Activated T-helper 1 cell treated with anti-CD3 and anti-CD28 coated beads, Interleukin-12 subunit alpha, Interleukin-12 subunit beta, Interleukin-2, Interleukin-4 antibody, amounts not matched to agents 30 ng/mL and 10 ng/mL and 1 ng/mL, durations not matched to agents 14 hours and 24 hours and 36 hours (primary cell): ENCODE measurements at regions not wholly inside any gene's neighbourhood (a gene's known extent, or its start where the extent isn't known, plus 50 kb on each side); places are given as distances from the start of the nearest gene placed in this dataset.

Experiments
- DNase-seq: peaks from one replicate; pipeline ENCODE4 v3.0.0; 2021; ENCODE audit warnings: low spot score
- H3K27ac Mint-ChIP-seq: one replicate; pipeline ENCODE4 v1.8.0; 2021; ENCODE audit warnings: mild to moderate bottlenecking, mixed read lengths
- H3K27me3 Mint-ChIP-seq: one replicate; pipeline ENCODE4 v1.8.0; 2022; ENCODE audit warnings: mild to moderate bottlenecking, moderate library complexity, mixed read lengths; ENCODE audit not compliant: insufficient read depth
- H3K36me3 Mint-ChIP-seq: one replicate; pipeline ENCODE4 v1.8.0; 2021; ENCODE audit warnings: low read depth, mixed read lengths
- H3K4me1 Mint-ChIP-seq: one replicate; pipeline ENCODE4 v1.8.0; 2021; ENCODE audit warnings: low read depth, mixed read lengths
- H3K4me3 Mint-ChIP-seq: one replicate; pipeline ENCODE4 v1.8.0; 2021; ENCODE audit warnings: mild to moderate bottlenecking, moderate library complexity, mixed read lengths
- H3K9me3 Mint-ChIP-seq: one replicate; pipeline ENCODE4 v1.8.0; 2021; ENCODE audit warnings: mixed read lengths
- intact Hi-C: fragments of 100-400 bp; cut with micrococcal nuclease; formaldehyde crosslinking; loops from one replicate; pipeline ENCODE4 v1.15.1; 2024

DNA sequence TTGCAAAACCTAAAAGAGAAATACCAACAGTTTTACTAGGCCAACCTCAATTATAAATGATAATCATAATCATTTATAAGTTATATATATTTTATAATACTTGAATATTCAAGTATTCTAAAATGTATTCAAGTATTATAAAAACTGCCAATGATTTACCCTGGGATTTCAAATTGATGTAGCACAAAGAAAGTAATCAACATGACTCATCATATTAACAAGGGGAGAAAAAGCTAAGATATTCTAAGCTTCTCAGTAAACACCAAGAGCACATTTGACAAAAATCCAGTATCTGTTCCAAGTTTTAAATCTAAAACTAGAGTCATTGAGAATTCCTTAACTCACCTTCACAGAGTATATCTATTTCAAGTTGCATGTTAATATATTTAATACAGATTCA lies 56.1 kb downstream of the CAPZA3 start:
- no peaks in the 10 kb centered on the region for H3K9me3 Mint-ChIP-seq
- intact Hi-C loops: no loop called here
- no peaks in the 10 kb centered on the region for H3K27me3 Mint-ChIP-seq
- H3K4me1 Mint-ChIP-seq: no peaks in the 10 kb centered on the region
- H3K36me3 Mint-ChIP-seq: no peaks in the 10 kb centered on the region
- no peak for DNase-seq
- no peak overlapping the region for H3K27ac Mint-ChIP-seq
- no peak overlapping the region for H3K4me3 Mint-ChIP-seq

DNA sequence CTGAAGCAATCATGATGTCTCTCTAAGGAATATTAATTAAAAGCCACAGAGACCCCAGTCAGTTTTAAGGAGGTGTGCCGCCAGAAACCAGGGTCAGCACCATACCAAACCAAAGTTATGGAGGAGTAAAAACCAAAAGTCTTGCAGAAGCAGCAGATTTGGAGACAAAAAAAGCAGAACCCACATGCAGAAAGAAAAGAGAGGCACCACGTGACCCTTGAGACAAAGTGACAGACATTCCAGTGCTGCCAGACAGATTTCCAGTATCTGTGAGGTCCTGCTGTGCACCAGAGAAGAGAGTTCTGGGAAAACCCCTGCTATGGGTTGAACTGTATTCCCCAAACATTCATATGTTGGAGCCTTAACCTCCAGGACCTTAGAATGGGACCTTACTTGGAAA lies 59.7 kb downstream of the CAPZA3 start:
- H3K9me3 Mint-ChIP-seq: no peaks in the 10 kb centered on the region
- no peak for DNase-seq
- no peak overlapping the region for H3K27ac Mint-ChIP-seq
- no peak overlapping the region for H3K4me3 Mint-ChIP-seq
- H3K36me3 Mint-ChIP-seq: no peaks in the 10 kb centered on the region
- intact Hi-C loops: no loop called here
- H3K27me3 Mint-ChIP-seq: no peaks in the 10 kb centered on the region
- H3K4me1 Mint-ChIP-seq: no peaks in the 10 kb centered on the region

DNA sequence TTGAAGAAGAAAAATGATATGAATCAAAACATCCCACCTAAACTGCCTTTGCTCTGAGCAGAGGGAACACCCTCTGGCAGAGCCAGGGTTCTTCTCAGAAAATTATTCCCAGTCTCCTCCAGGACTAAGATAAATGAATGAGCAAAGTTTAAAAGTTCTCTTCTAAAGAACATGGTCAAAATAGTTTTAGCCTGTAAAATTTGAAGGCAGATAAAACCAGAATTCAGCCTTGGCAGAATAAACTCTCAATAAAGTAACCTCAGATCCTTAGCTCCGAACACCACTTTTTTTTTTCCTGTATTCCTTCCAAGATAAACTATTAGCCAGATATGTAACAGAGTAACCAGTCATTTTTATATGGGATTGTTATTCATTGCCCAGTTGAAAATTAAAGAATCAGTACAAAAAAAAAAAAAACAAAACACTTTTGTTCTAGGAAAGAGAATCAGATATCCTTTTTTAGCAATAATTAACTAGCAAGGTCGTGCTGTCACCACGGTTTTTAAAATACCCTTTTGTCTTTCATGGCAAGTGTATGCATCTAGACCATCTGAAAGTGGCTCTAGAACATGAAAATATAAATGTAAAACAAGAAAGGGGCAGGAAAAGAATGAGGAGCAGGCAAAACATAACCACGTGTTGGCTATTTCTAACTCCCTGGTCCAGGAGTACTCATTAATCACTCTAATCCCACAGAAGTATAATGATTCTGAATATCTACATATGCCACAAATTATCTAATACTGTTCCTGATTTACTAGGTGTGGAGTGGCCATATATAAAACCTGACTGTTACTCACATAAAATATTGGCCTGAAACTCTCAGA lies 60.8 kb downstream of the CAPZA3 start:
- no peaks in the 10 kb centered on the region for H3K9me3 Mint-ChIP-seq
- no peaks in the 10 kb centered on the region for H3K36me3 Mint-ChIP-seq
- no peak overlapping the region for H3K27ac Mint-ChIP-seq
- H3K4me1 Mint-ChIP-seq: no peaks in the 10 kb centered on the region
- DNase-seq: no peak
- H3K27me3 Mint-ChIP-seq: no peaks in the 10 kb centered on the region
- H3K4me3 Mint-ChIP-seq: no peak overlapping the region
- intact Hi-C loops: no loop called here

DNA sequence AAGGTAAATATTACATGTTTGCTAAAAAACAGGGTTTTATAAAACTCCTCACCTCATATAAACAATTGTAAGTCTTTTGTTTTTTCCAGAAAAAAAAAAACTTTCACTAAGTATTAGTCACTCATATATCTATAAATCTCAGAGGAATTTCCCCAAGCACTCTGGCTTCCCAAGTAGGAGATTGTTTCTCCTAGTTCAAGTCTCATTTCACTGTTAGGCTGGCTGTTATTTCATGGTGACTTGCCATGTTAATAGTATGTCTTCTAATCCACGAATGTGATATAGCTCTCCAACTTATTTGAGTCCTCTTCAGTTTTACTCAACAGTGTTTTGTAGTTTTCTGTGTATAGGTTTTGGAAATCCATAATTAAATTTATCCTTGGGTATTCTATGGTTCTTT lies 61.6 kb downstream of the CAPZA3 start:
- Mint-ChIP-seq H3K27ac (no peak overlapping the region), H3K4me3 (no peak overlapping the region), H3K27me3 (no peaks in the 10 kb centered on the region), H3K36me3 (no peaks in the 10 kb centered on the region), H3K4me1 (no peaks in the 10 kb centered on the region), H3K9me3 (no peaks in the 10 kb centered on the region)
- DNase-seq: no peak
- intact Hi-C loops: no loop called here

DNA sequence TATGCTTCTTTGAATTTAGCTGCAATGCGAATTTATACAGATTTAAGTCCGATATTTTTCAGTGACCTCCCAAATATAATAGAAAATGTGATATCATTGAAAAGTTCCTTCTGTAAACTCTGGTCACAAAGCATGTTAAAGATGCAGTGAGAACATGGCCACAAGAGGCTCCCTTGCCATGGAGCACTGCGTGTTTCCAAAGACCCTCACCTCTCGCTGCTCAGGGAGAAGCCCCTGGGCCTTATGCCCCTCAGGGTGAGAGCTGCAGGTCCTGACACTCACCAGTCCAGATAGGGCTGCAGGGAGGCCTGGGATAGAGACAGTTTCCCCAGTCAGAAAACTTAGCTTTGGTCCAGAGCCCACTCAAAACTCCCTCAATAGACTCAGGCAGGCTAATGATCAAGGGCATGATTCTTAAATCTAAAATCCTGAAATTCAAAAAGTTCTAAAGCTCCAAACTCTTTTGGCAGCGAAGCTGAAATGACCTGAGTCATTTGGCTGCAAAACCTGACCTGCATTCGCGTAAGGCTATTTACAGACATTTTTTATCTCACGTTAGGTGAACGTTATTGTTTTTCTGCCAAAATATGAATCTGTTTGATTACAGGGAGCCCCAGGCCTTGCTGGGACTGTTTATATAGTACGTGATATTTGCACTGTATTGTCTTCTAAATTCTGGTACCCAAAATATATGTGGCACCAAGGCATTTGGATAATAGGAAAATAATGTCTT lies 67.8 kb downstream of the CAPZA3 start:
- no peak overlapping the region for H3K4me3 Mint-ChIP-seq
- H3K27ac Mint-ChIP-seq: no peak overlapping the region
- H3K4me1 Mint-ChIP-seq: no peaks in the 10 kb centered on the region
- no peak for DNase-seq
- no peaks in the 10 kb centered on the region for H3K27me3 Mint-ChIP-seq
- H3K9me3 Mint-ChIP-seq: peaks cover 6% of the 10 kb centered on the region
- intact Hi-C loops: no loop called here
- H3K36me3 Mint-ChIP-seq: no peaks in the 10 kb centered on the region

DNA sequence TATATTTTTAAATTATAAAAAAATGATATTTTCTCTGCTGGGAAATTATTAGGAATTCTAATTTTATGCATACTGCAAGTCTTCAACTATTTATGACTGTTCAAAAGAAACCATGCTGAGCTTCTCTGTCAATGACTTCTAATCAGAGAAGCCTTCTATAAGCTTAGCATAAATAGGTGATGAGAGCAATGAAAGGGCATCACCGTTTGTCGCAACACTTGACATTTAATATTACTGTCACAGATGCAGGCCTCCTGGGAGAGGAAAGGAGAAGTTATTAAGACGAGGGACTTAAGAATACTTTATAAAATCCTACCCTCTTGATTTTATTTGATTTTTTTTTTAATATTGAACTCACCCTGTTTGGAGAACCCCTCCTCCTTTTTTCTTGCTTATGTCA lies 69.8 kb downstream of the CAPZA3 start:
- H3K27ac Mint-ChIP-seq: no peak overlapping the region
- intact Hi-C loops: no loop called here
- no peaks in the 10 kb centered on the region for H3K27me3 Mint-ChIP-seq
- H3K36me3 Mint-ChIP-seq: no peaks in the 10 kb centered on the region
- no peak for DNase-seq
- no peaks in the 10 kb centered on the region for H3K4me1 Mint-ChIP-seq
- H3K9me3 Mint-ChIP-seq: peaks cover 6% of the 10 kb centered on the region
- no peak overlapping the region for H3K4me3 Mint-ChIP-seq

DNA sequence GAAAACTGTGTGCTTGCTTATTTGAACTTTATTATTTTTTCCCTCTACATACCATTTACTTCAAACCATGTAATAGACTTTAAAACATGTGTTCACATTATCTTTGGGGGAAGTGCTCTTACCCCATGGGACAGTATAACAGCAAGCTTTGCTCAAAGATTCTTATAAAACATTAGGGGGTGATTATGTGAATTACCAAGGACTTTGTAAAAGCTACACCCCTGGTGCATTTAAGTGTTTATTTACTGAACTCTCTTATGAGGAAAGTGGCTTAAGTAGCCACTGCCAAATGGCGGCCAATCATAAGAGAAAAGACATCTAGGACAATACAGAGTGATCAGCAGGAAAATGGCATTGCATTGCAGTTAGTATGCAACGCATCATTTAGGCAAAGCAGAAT lies 70.3 kb downstream of the CAPZA3 start:
- H3K27ac Mint-ChIP-seq: no peak overlapping the region
- intact Hi-C loops: no loop called here

DNA sequence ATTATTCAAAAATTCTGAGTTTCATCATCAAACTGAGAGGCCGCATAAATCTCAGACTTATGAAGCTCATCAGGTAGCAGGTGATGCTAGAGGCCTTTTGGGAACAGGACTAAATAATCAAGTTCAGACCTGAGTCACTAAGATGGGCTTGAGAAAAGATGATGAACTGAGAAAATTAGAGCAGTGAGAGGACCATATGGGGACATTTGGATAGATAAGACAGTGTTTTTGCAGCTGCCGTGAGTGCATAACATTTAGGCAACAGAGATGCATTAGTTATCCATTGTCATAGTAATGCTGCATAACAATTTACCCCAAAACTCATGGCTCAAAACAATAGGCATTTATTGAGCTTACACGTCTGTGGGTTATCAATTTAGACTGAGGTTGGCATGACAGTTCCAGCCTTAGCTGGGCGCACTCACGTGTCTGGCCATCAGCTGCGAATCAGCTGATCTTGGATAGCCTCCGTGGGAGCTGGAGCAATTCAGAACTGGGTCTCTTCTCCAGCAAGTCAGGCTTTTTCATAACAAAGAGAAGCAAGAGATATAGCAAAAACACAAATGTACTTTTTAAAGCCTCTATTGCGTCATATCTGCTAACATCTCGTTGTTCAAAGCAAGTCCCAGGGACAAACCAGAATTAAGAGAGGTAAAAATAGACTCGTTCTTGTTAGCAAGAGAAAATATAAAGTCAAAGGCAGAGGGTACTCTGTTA lies 72.8 kb downstream of the CAPZA3 start:
- H3K27ac Mint-ChIP-seq: no peak overlapping the region
- H3K4me3 Mint-ChIP-seq: no peak overlapping the region
- H3K27me3 Mint-ChIP-seq: no peaks in the 10 kb centered on the region
- DNase-seq: no peak
- no peaks in the 10 kb centered on the region for H3K4me1 Mint-ChIP-seq
- intact Hi-C loops: no loop called here
- H3K9me3 Mint-ChIP-seq: peaks cover 6% of the 10 kb centered on the region
- H3K36me3 Mint-ChIP-seq: no peaks in the 10 kb centered on the region

More for the DNA sequence above, 70.3 kb downstream of the CAPZA3 start:
- Mint-ChIP-seq H3K9me3 (peaks cover 6% of the 10 kb centered on the region), H3K27me3 (no peaks in the 10 kb centered on the region), H3K4me1 (no peaks in the 10 kb centered on the region), H3K4me3 (no peak overlapping the region), H3K36me3 (no peaks in the 10 kb centered on the region)
- DNase-seq: no peak

DNA sequence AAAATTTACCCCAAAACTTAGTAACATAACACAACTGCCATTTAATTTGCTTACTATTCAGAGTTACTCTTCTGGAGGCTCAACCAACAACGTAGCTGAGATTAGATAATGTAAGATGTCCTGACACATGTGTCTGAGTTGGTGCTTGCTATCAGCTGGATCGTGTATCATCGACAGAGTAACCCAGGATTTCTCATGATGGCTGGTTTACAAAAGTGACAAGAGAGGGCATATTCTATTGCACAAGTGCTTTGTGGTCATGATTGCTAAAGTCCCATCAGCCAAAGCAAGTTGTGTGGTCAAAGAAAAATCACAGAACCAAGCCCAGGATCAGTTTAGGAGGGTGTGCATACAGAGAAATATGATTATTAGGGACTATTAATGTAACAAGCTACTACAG lies 73.4 kb downstream of the CAPZA3 start:
- DNase-seq: no peak
- no peaks in the 10 kb centered on the region for H3K4me1 Mint-ChIP-seq
- no peaks in the 10 kb centered on the region for H3K36me3 Mint-ChIP-seq
- H3K4me3 Mint-ChIP-seq: no peak overlapping the region
- intact Hi-C loops: no loop called here
- H3K27ac Mint-ChIP-seq: no peak overlapping the region
- no peaks in the 10 kb centered on the region for H3K27me3 Mint-ChIP-seq
- peaks cover 6% of the 10 kb centered on the region for H3K9me3 Mint-ChIP-seq

DNA sequence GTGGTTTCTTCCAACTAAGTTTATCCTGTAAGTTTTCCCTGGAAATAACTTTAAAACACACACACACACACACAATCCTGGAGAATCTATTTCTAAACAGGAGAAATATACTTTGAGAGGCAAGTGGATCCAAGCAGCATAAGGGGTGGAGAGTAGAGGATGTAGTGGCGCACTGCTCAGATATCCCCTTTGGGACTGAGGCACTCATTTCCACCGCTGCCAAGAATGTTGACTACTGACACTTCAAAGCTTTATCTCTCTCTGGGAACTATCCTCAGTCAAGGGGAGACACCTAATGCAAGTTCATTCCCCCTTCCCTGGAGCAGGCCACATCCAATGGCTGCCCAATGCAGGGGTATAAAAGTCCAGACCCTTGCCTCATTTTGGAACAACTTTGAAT lies 75.8 kb downstream of the CAPZA3 start:
- no peak for DNase-seq
- Mint-ChIP-seq H3K36me3 (no peaks in the 10 kb centered on the region), H3K9me3 (no peaks in the 10 kb centered on the region), H3K27me3 (no peaks in the 10 kb centered on the region), H3K27ac (no peak overlapping the region), H3K4me3 (no peak overlapping the region), H3K4me1 (no peaks in the 10 kb centered on the region)
- intact Hi-C loops: no loop called here

DNA sequence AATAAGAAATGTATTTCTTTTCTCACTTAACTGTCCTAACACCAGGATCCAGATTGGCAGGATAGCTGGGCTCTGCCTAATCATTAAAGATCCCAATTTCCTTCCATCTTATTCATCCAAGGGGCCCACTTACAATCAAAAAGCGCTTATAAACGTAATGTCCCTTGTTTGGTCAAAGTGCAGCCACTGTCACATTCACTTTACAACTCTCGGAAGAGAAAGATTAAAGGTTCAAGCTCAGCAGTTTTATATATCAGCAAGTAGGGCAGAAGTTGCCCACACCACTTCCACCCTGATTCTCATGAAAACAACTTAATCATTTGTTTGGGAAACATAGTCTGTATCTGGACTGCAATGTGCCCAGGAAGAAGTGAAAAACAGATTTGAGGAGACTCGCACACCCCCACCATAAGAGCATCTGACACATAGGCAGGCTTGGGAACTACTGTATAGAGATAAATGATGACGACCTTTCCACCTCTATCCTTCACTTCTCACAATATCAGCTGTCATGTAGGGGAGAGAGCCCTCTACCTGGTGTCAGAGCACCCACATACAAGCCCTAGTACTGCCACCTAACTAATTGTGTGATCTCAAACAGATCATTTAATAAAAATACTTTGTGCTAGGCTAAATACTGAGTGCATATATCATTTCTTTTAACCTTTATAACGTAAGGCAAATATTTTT lies 80.8 kb downstream of the CAPZA3 start:
- H3K27me3 Mint-ChIP-seq: no peaks in the 10 kb centered on the region
- no peaks in the 10 kb centered on the region for H3K4me1 Mint-ChIP-seq
- no peak for DNase-seq
- H3K27ac Mint-ChIP-seq: no peak overlapping the region
- intact Hi-C loops: no loop called here
- no peaks in the 10 kb centered on the region for H3K9me3 Mint-ChIP-seq
- no peaks in the 10 kb centered on the region for H3K36me3 Mint-ChIP-seq
- H3K4me3 Mint-ChIP-seq: no peak overlapping the region

DNA sequence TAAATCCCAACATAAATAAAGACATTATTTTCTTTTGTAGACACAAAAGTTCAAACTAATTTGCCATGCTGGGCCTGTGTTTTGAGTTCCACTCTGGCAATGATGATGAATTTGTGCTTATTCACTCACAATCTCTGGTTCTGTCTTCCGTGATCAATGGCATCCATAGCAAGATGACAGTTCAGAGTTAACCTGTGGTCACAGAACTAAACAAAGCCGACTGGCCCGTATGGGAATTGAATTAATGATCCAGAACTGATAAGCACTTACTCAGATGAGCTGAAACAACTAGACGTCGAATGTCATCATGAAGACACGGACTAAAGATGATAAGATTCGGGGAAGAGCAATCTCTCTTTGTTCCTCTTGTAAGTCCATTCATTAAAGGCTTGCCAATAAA lies 81.6 kb downstream of the CAPZA3 start:
- Mint-ChIP-seq H3K4me3 (no peak overlapping the region), H3K9me3 (no peaks in the 10 kb centered on the region), H3K4me1 (no peaks in the 10 kb centered on the region), H3K27ac (no peak overlapping the region), H3K36me3 (no peaks in the 10 kb centered on the region), H3K27me3 (no peaks in the 10 kb centered on the region)
- DNase-seq: no peak
- intact Hi-C loops: no loop called here

DNA sequence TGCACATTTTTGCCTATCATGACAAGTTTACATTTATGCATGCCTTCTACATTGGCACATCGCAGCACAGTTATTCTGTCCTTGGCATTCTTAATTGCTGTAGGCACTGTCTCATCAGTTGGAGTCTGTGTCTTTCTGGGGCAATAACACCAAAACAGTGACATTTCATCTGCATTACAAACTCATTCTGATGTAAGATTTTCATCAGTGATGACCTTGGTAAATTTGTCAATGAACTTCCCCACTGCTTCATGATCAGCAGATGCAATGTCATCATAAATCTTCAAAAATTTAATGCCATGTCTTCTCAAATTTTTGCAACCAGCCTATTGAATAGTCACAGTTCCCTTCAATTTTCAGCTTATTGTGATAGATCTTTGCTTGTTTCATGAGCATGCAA lies 85.5 kb downstream of the CAPZA3 start:
- no peak overlapping the region for H3K4me3 Mint-ChIP-seq
- no peak for DNase-seq
- H3K36me3 Mint-ChIP-seq: no peaks in the 10 kb centered on the region
- no peaks in the 10 kb centered on the region for H3K27me3 Mint-ChIP-seq
- no peaks in the 10 kb centered on the region for H3K4me1 Mint-ChIP-seq
- H3K9me3 Mint-ChIP-seq: no peaks in the 10 kb centered on the region
- intact Hi-C loops: no loop called here
- no peak overlapping the region for H3K27ac Mint-ChIP-seq
